ENCODE measurements at regions not wholly inside any gene's neighbourhood (a gene's known extent, or its start where the extent isn't known, plus 50 kb on each side); places are given as distances from the start of the nearest gene placed in this dataset.

GRCh38 chr3:159841766-159842165 lies 146.9 kb upstream of the IL12A start:
- Histone ChIP-seq H4K20me1 (replicated peaks; ENCODE audit: control insufficient read depth, insufficient read depth, low read length) (no peaks in the 10 kb centered on the region), H3K4me3 (no peak overlapping the region), H3K9me3 (replicated peaks; ENCODE audit: control insufficient read depth, insufficient read depth, low read depth, low read length) (no peaks in the 10 kb centered on the region), H3K4me1 (replicated peaks in 1 of 2; ENCODE audit: control insufficient read depth in 2 of 2, insufficient read depth in 2 of 2, low read length in 2 of 2) (peaks cover 0 to 4% of the 10 kb centered on the region in 2 experiments; a peak in 1 of 5 replicates), H2AFZ (ENCODE audit: low read depth, low read length) (no peak overlapping the region), H3K27ac (ENCODE audit: extremely low read depth, low read depth, low read length) (no peak overlapping the region), H3K4me2 (ENCODE audit: insufficient read depth, low read length) (no peak overlapping the region), H3K27me3 (ENCODE audit: control insufficient read depth in 2 of 2, insufficient read depth in 2 of 2, low read length in 2 of 2) (peaks cover 0 to 13% of the 10 kb centered on the region in 2 experiments; a peak in 2 of 5 replicates), H3K9ac (ENCODE audit: insufficient read depth in 1 of 2, low read depth in 2 of 2, low read length in 2 of 2) (no peak overlapping the region), H3K79me2 (ENCODE audit: control insufficient read depth, insufficient read depth, low read length) (no peaks in the 10 kb centered on the region), H3K9me1 (ENCODE audit: control insufficient read depth, insufficient read depth, low read length) (no peaks in the 10 kb centered on the region), H3K36me3 (ENCODE audit: control insufficient read depth, insufficient read depth, low read length) (no peaks in the 10 kb centered on the region)
- ChIA-PET CTCF (ENCODE audit: low intra/inter-chr PET ratio) (no interaction called here), POLR2A (interaction anchor here (0.9 kb wide), 1 partner anchor 8 kb away, joined by 3 read pairs; no protein-coding TSS in a partner anchor)
- TF ChIP-seq BDP1 (IDR thresholded peaks at IDR 0.05; ENCODE audit: insufficient read depth, insufficient read length) (no peak), DNMT1 (IDR thresholded peaks at IDR 0.05) (no peak)
- intact Hi-C loops (cut with micrococcal nuclease) (no loop called here), in situ Hi-C loops (cut with MboI) (no loop called here)
- WGBS (ENCODE audit: insufficient coverage, low coverage, missing lambda C conversion rate): 0% methylated on average over 1 of the region's 1 CpG
- BruUV-seq (replicated peaks): no TSS peak
- ATAC-seq: no peak
- DNase-seq (ENCODE audit: extremely low read depth in 1 of 4, low spot score in 3 of 4): no peak
- FAIRE-seq: no peak

GRCh38 chr3:159843840-159844730 lies 144.6 kb upstream of the IL12A start:
- ATAC-seq (no peak), FAIRE-seq (no peak), DNase-seq (ENCODE audit: extremely low read depth in 1 of 4, low spot score in 3 of 4) (no peak)
- H3K9ac ChIP-seq (ENCODE audit: insufficient read depth in 1 of 2, low read depth in 2 of 2, low read length in 2 of 2): no peak overlapping the region
- TF ChIP-seq KHSRP (IDR thresholded peaks at IDR 0.05) (no peak), ZNF764 (CRISPR knock-in tag; IDR thresholded peaks at IDR 0.05; ENCODE audit: low read depth) (no peak), CCNT2 (IDR thresholded peaks at IDR 0.05; ENCODE audit: borderline replicate concordance, extremely low read depth, insufficient read length, low read depth, low read length) (no peak), CBX2 (IDR thresholded peaks at IDR 0.05; ENCODE audit: insufficient read depth, low read length, poor library complexity, severe bottlenecking) (no peak), NONO (IDR thresholded peaks at IDR 0.05; ENCODE audit: low read depth in 2 of 2, low read length in 1 of 2) (no peak), BRF1 (IDR thresholded peaks at IDR 0.05; ENCODE audit: borderline replicate concordance, extremely low read depth, insufficient read length) (no peak), TAF9B (IDR thresholded peaks at IDR 0.05; ENCODE audit: partially characterized antibody) (no peak), TRIM24 (IDR thresholded peaks at IDR 0.05) (no peak)
- TF ChIP-seq, protein P1, sequence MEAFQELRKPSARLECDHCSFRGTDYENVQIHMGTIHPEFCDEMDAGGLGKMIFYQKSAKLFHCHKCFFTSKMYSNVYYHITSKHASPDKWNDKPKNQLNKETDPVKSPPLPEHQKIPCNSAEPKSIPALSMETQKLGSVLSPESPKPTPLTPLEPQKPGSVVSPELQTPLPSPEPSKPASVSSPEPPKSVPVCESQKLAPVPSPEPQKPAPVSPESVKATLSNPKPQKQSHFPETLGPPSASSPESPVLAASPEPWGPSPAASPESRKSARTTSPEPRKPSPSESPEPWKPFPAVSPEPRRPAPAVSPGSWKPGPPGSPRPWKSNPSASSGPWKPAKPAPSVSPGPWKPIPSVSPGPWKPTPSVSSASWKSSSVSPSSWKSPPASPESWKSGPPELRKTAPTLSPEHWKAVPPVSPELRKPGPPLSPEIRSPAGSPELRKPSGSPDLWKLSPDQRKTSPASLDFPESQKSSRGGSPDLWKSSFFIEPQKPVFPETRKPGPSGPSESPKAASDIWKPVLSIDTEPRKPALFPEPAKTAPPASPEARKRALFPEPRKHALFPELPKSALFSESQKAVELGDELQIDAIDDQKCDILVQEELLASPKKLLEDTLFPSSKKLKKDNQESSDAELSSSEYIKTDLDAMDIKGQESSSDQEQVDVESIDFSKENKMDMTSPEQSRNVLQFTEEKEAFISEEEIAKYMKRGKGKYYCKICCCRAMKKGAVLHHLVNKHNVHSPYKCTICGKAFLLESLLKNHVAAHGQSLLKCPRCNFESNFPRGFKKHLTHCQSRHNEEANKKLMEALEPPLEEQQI (IDR thresholded peaks at IDR 0.05): no peak
- no peak overlapping the region for H3K27ac ChIP-seq (ENCODE audit: extremely low read depth, low read depth, low read length)
- intact Hi-C loops (cut with micrococcal nuclease) (no loop called here), in situ Hi-C loops (cut with MboI) (no loop called here)
- H3K4me1 ChIP-seq (replicated peaks in 1 of 2; ENCODE audit: control insufficient read depth in 2 of 2, insufficient read depth in 2 of 2, low read length in 2 of 2): peaks cover 0 to 4% of the 10 kb centered on the region in 2 experiments; a peak in 1 of 5 replicates
- no peaks in the 10 kb centered on the region for H3K9me3 ChIP-seq (replicated peaks; ENCODE audit: control insufficient read depth, insufficient read depth, low read depth, low read length)
- no peaks in the 10 kb centered on the region for H4K20me1 ChIP-seq (replicated peaks; ENCODE audit: control insufficient read depth, insufficient read depth, low read length)
- H3K4me3 ChIP-seq: no peak overlapping the region
- H3K36me3 ChIP-seq (ENCODE audit: control insufficient read depth, insufficient read depth, low read length): no peaks in the 10 kb centered on the region
- 1% methylated on average over 7 of the region's 7 CpGs for WGBS (ENCODE audit: insufficient coverage, low coverage, missing lambda C conversion rate)
- no peak overlapping the region for H2AFZ ChIP-seq (ENCODE audit: low read depth, low read length)
- POLR2A ChIA-PET: no interaction called here
- no peaks in the 10 kb centered on the region for H3K9me1 ChIP-seq (ENCODE audit: control insufficient read depth, insufficient read depth, low read length)
- no peaks in the 10 kb centered on the region for H3K79me2 ChIP-seq (ENCODE audit: control insufficient read depth, insufficient read depth, low read length)
- peaks cover 0 to 13% of the 10 kb centered on the region in 2 experiments; a peak in 2 of 5 replicates for H3K27me3 ChIP-seq (ENCODE audit: control insufficient read depth in 2 of 2, insufficient read depth in 2 of 2, low read length in 2 of 2)
- CTCF ChIA-PET (ENCODE audit: low intra/inter-chr PET ratio): no interaction called here
- H3K4me2 ChIP-seq (ENCODE audit: insufficient read depth, low read length): no peak overlapping the region
- BruUV-seq (replicated peaks): no TSS peak
